Fibroblast of villous mesenchyme (primary cell): ENCODE measurements at regions not wholly inside any gene's neighbourhood (a gene's known extent, or its start where the extent isn't known, plus 50 kb on each side); places are given as distances from the start of the nearest gene placed in this dataset.

ENCODE experiments used
- DNase-seq: peaks from one replicate; pipeline ENCODE4 v3.0.0-alpha.2; 2010; ENCODE audit warnings: low read depth
- H3K4me3 ChIP-seq: 2 replicates; pipeline ENCODE4 v1.5.1; 2011; ENCODE audit warnings: low read depth, mild to moderate bottlenecking, low read length
- CTCF ChIP-seq: IDR thresholded peaks from 2 replicates; pipeline ENCODE4 v1.5.1; 2012; ENCODE audit warnings: low read depth, mild to moderate bottlenecking, low read length; ENCODE audit not compliant: insufficient read depth

GRCh38 chr15:59862191-59863155, 141.6 kb upstream of the FOXB1 start:
- H3K4me3 ChIP-seq = no peak overlapping the region
- no peak for TF ChIP-seq CTCF
- DNase-seq = no peak

- TF ChIP-seq CTCF = no peak
- no peak overlapping the region for H3K4me3 ChIP-seq
- DNase-seq = no peak
Measured at GRCh38 chr15:59847968-59848367, 156.1 kb upstream of the FOXB1 start.

GRCh38 chr15:59845942-59846499, 156.9 kb upstream of the BNIP2 start:
- TF ChIP-seq CTCF = no peak
- no peak overlapping the region for H3K4me3 ChIP-seq

GRCh38 chr15:59843609-59844008, 154.5 kb upstream of the BNIP2 start:
- no peak overlapping the region for H3K4me3 ChIP-seq
- TF ChIP-seq CTCF = no peak
- DNase-seq = no peak

More at GRCh38 chr15:59845942-59846499, 156.9 kb upstream of the BNIP2 start:
- DNase-seq = no peak

- no peak for TF ChIP-seq CTCF
- no peak for DNase-seq
Measured at GRCh38 chr15:59841036-59841435, 151.9 kb upstream of the BNIP2 start.

GRCh38 chr15:59839906-59840305, 150.8 kb upstream of the BNIP2 start:
- no peak for DNase-seq
- TF ChIP-seq CTCF = no peak
- no peak overlapping the region for H3K4me3 ChIP-seq

More at GRCh38 chr15:59841036-59841435, 151.9 kb upstream of the BNIP2 start:
- no peak overlapping the region for H3K4me3 ChIP-seq
